Glomerular endothelial cell (primary cell): ENCODE measurements at regions not wholly inside any gene's neighbourhood (a gene's known extent, or its start where the extent isn't known, plus 50 kb on each side); places are given as distances from the start of the nearest gene placed in this dataset.

Experiments
- DNase-seq: peaks from one replicate; pipeline ENCODE4 v3.0.0-alpha.2; 2011; ENCODE audit warnings: low read depth, low spot score; ENCODE audit errors: extremely low read depth

DNA sequence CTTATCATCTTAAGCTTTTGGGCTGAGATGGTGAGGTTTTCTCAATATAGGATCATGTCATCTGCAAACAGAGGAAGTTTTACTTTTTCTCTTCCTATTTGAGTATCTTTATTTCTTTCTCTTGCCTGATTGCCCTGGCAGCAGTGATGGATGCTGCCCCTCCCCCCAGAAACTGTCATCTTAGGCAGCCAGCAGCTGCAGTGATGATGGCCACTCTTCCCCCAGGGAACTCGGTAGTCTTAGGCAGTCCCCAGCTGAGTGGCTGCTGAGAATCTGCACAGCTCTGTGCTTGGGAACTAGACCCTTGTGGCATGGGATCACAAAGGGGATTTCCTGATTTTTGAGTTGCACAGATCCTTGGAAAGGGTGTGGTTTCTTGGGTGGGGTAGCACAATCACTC is 791.1 kb upstream of the ALCAM start:
- no peak for DNase-seq

DNA sequence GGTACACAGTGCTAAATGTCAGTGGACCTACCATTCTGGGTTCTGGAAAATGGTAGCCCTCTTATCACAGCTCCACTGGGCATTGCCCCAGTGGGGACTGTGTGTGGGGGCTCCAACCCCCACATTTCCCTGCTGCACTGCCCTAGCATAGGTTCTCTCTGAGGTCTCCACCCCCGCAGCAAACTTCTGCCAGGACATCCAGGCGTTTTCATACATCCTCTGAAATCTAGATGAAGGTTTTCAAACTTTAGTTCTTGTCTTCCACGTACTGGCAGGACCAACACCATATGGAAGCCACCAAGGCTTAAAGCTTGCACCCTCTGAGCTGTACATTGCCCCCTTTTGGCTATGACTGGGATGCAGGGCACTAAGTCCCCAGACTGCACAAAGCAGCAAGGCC is 788.2 kb upstream of the ALCAM start:
- no peak for DNase-seq

GRCh38 chr3:104582092-104582491 is 784.6 kb upstream of the ALCAM start:
- DNase-seq, result no peak

DNA sequence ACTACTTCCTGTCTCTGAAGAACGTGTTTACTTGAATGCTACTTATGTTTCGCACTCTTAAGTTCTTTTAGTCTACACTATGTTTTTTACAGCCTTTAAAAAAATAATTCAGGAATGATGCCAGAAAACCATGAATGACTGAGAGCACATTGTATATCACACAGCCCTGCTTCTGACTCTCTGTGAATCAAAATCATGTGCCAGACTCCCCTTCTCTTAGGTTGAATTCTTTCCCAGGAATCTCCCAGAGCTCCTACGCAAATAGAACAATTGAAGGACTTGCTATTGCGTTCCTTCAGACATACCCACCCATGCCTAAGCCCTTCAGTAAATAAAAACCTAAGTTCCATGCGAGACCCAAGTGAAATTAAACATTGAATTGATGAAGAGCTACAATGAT is 782.0 kb upstream of the ALCAM start:
- DNase-seq, result no peak

DNA sequence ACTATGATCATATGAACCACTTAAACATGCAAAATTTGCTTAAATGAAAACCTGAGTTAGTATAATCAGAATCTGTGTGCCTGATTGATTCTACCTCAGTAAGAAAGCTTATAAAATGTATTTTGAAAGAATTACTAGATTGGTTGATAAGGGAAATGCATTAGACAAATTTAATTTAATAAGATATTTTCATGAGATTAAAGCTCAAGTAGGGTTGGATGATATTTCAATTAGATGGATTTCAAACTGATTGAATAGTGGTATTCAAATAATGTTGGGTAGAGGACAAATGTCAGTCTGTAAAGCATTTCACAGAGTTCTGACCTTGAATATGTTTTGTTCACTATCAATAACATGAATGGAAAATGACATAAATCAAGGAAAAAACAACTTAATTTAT is 780.4 kb upstream of the ALCAM start:
- DNase-seq, result no peak

GRCh38 chr3:104588442-104588841 is 778.3 kb upstream of the ALCAM start:
- DNase-seq, result no peak

DNA sequence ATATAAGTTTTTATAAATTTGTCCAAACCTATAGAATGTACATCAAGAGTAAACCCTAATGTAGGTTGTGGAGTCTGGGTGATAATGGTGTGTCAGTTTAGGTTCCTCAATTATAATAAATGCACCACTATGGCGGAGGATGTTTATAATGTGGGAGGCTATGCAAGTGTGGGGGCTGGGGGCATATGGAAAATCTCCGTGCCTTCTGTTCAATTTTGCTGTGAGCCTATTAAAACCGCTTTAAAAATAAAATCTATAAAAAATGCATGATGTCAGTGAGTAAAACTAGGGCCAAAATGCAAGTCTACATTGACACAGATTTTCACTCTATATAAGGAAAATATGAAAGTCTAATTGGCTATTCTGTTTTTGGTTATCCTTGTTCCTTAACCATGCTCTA is 774.9 kb upstream of the ALCAM start:
- DNase-seq, result no peak

DNA sequence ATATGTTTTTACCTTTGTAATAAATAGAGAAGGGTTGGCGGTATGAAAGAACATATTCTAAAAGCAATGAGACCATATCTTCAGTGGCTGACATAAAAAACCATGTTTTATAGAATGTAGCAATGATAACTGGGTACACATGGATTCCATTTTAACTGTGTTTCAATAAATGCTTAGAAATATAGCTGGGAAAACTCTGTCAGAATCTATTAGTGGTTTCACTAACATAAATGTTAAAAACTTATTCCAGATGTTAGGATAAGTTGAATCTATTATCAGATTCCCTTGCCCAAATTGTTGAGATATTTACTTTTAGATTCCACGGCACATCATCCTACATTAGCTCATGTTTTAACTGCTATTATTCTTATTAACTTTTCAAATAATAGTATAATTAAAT is 772.2 kb upstream of the ALCAM start:
- no peak for DNase-seq

DNA sequence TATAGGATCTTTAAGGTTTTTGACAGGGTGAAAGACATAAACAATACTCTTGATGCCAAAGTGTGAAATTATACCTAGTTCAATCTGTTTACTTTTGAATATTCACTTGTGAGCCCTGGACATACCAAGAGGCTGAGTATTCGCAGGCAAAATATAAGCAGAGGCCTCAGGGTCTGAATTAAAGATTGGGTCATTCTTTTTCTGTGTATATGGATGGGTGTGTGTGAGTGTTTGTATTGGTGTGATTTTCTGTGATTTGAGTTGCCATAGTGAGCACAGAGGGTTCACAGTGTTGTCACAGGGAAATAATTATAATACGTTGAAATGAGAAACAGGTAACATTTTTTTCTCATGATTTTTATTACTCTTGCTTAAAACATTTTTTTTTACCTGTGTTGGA is 770.7 kb upstream of the ALCAM start:
- DNase-seq, result no peak

GRCh38 chr3:104596551-104596950 is 770.2 kb upstream of the ALCAM start:
- DNase-seq, result peak; percentile 22

GRCh38 chr3:104598848-104599511 is 767.7 kb upstream of the ALCAM start:
- no peak for DNase-seq

GRCh38 chr3:104604326-104605010 is 762.2 kb upstream of the ALCAM start:
- DNase-seq, result peak; percentile 52

DNA sequence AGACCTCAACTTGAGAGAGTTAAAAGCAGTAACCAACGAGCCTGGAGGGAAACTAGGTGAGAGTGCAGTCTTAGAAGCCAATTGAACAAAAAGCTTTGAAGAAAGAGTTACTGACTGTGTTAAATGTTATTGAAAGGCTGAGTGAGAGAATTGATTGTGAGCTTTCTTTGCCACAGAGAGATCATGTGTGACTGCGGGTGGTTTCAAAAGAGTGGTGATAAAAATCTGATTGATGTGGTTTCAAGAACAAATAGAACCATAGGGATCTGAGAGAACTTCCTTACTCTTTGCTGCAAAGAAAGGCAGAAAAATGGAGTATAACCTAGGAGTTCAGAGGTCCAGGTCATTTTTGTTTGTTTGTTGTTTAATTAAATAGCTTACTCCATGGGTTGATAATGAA is 759.9 kb upstream of the ALCAM start:
- no peak for DNase-seq

- DNase-seq, result no peak
Observed at GRCh38 chr3:104610730-104611652, 755.7 kb upstream of the ALCAM start.

DNA sequence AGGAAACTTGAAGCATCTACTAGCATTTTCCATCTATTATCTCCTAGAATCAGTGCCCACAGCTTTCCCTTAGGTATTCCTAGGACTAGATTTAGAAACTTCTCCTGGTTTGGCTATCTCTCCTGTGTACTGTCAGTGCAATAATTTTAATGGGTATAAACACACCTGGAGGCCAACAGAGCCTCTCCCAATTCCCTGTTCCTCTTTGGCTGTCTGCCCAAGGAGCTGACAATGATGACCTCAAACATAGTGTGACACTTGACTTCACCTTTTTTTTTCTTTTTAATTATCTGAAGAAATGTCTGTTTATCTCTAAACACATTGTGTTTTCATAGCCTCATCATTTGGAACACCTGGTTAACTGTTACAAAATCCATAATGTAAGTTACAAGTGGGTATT is 754.5 kb upstream of the ALCAM start:
- DNase-seq, result no peak

DNA sequence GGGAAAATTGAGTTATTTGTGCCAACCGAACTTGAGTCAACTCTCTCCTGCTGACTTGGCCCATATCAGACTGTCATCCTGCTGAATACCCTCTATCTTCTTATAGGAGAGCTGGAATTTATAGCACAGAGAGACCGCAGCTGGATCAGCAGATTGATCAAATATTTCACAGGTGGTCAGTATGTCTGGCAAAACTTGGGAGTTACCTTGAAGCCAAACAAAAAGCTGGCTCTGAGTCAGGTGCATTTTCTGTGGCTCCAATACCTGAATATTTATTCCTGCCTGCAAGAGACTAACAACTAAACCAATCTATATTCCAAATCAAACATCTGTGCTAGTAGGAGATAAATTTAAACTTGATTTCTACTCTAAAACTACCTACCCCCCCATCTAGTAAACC is 752.1 kb upstream of the ALCAM start:
- DNase-seq, result no peak

DNA sequence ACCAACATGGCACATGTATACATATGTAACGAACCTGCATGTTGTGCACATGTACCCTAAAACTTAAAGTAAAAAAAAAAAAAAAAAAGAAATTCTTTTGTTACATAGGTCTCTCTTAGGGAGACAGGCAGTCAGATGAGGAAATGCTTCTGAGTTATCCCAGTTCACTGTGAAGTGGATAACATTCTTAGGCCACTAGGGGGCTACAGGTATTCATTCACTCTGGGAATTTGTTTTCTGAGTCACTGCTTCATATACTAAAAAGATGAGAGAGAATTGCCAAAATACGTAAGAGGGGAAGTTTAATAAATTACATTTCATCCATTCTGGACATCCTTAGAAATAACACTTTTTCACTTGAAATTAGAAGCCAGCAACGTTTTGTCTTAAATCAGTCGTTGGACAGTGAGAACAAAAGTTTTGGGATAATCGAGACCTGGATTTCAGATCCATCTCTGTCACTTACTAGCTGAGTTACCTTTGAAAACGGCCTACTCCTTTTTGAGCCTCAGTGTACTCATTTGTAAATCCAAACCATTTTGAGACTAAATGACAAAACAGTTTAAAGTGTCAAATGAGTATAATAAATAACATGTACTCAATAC is 738.4 kb upstream of the ALCAM start:
- DNase-seq, result peak; percentile 45

- DNase-seq, result peak; percentile 50
Observed at GRCh38 chr3:104629038-104629437, 737.7 kb upstream of the ALCAM start.

DNA sequence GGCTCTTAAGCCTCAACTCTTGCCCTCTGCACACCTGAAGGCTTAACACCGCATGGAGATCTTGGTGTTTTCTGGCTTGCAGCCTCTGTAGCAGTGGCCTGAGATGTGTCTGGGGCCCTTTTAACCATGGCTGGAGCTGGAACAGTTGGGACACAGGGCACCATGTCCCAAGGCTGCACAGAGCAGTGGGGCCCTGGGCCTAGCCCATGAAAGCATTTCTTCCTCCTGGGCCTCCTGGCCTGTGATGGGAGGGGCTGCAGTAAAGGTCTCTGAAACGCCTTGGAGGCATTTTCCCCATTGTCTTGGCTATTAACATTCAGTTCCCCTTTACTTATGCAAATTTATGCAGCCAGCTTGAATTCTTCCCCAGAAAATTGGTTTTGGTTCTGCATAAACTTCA is 735.5 kb upstream of the ALCAM start:
- DNase-seq, result no peak

- no peak for DNase-seq
Observed at GRCh38 chr3:104632521-104632920, 734.2 kb upstream of the ALCAM start.

GRCh38 chr3:104632947-104633346 is 733.8 kb upstream of the ALCAM start:
- no peak for DNase-seq
